ENCODE measurements at regions not wholly inside any gene's neighbourhood (a gene's known extent, or its start where the extent isn't known, plus 50 kb on each side); places are given as distances from the start of the nearest gene placed in this dataset.

- Histone ChIP-seq H3K9me3 (ENCODE audit: control insufficient read depth, insufficient read depth, low read depth, low read length) (no peaks in the 10 kb centered on the region), H3K4me1 (ENCODE audit: control insufficient read depth, insufficient read depth, low read length) (no peaks in the 10 kb centered on the region), H3K27ac (ENCODE audit: extremely low read depth, low read depth, low read length) (no peak overlapping the region), H3K4me3 (ENCODE audit: low read depth, low read length) (no peak overlapping the region), H3K36me3 (ENCODE audit: control insufficient read depth in 2 of 2, insufficient read depth in 1 of 2, low read length in 2 of 2) (no peaks in the 10 kb centered on the region)
- TF ChIP-seq ZNF654 (tag by site-specific recombination; IDR thresholded peaks at IDR 0.05; ENCODE audit: low read depth) (peak; percentile 16; the same call in 1 of the 2 replicates), ZNF514 (tag by site-specific recombination; IDR thresholded peaks at IDR 0.05) (no peak)
- CTCF ChIA-PET, result interaction anchor here (0.7 kb wide), 1 partner anchor 227 kb away, joined by 3 read pairs; no protein-coding TSS in a partner anchor
- POLR2A ChIA-PET, result no interaction called here
Observed at GRCh38 chr5:104800440-104801048, 1238.0 kb upstream of the NUDT12 start.

DNA sequence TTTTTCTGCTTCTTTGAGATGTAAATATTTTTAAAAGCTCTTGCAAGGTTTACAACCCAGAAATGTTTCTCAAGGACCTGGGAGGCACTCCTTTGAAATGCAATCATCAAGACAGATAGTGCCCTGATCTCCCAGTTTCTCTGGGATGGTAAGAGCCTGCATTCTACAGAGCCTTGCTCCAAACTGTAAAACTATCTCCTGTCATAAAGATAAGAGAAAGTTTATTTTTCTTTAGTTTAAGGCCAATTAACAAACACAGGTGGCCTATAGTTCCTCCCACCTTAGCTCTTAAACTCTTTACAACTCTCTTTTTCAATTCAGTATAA, 1231.1 kb upstream of the NUDT12 start:
- 0 out of 2 replicates have a peak, but pooled peaks have one; percentile 28 for TF ChIP-seq FEZF1 (tag by site-specific recombination; IDR thresholded peaks at IDR 0.05)
- 0 out of 2 replicates have a peak, but pooled peaks have one; percentile 6 for TF ChIP-seq ZNF138 (tag by site-specific recombination; IDR thresholded peaks at IDR 0.05; ENCODE audit: borderline replicate concordance)
- peak; percentile 68 for TF ChIP-seq GLIS1 (tag by site-specific recombination; IDR thresholded peaks at IDR 0.05)
- TF ChIP-seq OVOL3 (tag by site-specific recombination; IDR thresholded peaks at IDR 0.05), result no peak
- TF ChIP-seq TCF7L2 (IDR thresholded peaks at IDR 0.05; ENCODE audit: borderline replicate concordance, low read depth, low read length), result peak; percentile 90; the same call in 1 of the 2 replicates
- TF ChIP-seq, protein P1, sequence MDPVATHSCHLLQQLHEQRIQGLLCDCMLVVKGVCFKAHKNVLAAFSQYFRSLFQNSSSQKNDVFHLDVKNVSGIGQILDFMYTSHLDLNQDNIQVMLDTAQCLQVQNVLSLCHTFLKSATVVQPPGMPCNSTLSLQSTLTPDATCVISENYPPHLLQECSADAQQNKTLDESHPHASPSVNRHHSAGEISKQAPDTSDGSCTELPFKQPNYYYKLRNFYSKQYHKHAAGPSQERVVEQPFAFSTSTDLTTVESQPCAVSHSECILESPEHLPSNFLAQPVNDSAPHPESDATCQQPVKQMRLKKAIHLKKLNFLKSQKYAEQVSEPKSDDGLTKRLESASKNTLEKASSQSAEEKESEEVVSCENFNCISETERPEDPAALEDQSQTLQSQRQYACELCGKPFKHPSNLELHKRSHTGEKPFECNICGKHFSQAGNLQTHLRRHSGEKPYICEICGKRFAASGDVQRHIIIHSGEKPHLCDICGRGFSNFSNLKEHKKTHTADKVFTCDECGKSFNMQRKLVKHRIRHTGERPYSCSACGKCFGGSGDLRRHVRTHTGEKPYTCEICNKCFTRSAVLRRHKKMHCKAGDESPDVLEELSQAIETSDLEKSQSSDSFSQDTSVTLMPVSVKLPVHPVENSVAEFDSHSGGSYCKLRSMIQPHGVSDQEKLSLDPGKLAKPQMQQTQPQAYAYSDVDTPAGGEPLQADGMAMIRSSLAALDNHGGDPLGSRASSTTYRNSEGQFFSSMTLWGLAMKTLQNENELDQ (tag by site-specific recombination; IDR thresholded peaks at IDR 0.05; ENCODE audit: low read depth), result no peak
- peak; percentile 95 for TF ChIP-seq WT1 (tag by site-specific recombination; IDR thresholded peaks at IDR 0.05)
- CTCF ChIA-PET, result interaction anchor here (0.5 to 0.7 kb wide), 4 partner anchors 39 to 1853 kb away, joined by 3 to 4 read pairs (median 3); no protein-coding TSS in a partner anchor
- Histone ChIP-seq H3K9me3 (ENCODE audit: control insufficient read depth, insufficient read depth, low read depth, low read length) (no peaks in the 10 kb centered on the region), H3K36me3 (ENCODE audit: control insufficient read depth in 2 of 2, insufficient read depth in 1 of 2, low read length in 2 of 2) (no peaks in the 10 kb centered on the region), H3K4me3 (ENCODE audit: low read depth, low read length) (no peak overlapping the region), H3K4me1 (ENCODE audit: control insufficient read depth, insufficient read depth, low read length) (peaks cover 9% of the 10 kb centered on the region), H3K27ac (ENCODE audit: extremely low read depth, low read depth, low read length) (peak overlapping the region; percentile 53; the same call in 1 of the 2 replicates)
- POLR2A ChIA-PET, result no interaction called here

- CTCF ChIA-PET, result interaction anchor here (0.5 to 0.7 kb wide), 4 partner anchors 40 to 1854 kb away, joined by 3 to 4 read pairs (median 3); no protein-coding TSS in a partner anchor
Observed at GRCh38 chr5:104793031-104793754, 1230.6 kb upstream of the NUDT12 start.

More at GRCh38 chr5:104793031-104793754, 1230.6 kb upstream of the NUDT12 start:
- no peaks in the 10 kb centered on the region for H3K9me3 ChIP-seq (ENCODE audit: control insufficient read depth, insufficient read depth, low read depth, low read length)
- POLR2A ChIA-PET, result no interaction called here
- peaks cover 9% of the 10 kb centered on the region for H3K4me1 ChIP-seq (ENCODE audit: control insufficient read depth, insufficient read depth, low read length)
- TF ChIP-seq ZNF423 (tag by site-specific recombination; IDR thresholded peaks at IDR 0.05) (no peak), WT1 (tag by site-specific recombination; IDR thresholded peaks at IDR 0.05) (no peak), ZNF596 (tag by site-specific recombination; IDR thresholded peaks at IDR 0.05) (no peak), MYNN (tag by site-specific recombination; IDR thresholded peaks at IDR 0.05; ENCODE audit: borderline replicate concordance) (no peak), KLF10 (tag by site-specific recombination; IDR thresholded peaks at IDR 0.05) (no peak), ZNF366 (tag by site-specific recombination; conservative IDR thresholded peaks at IDR 0.05) (no peak), BCL11A (tag by site-specific recombination; IDR thresholded peaks at IDR 0.05; ENCODE audit: low read depth) (no peak)
- TF ChIP-seq, protein P2, sequence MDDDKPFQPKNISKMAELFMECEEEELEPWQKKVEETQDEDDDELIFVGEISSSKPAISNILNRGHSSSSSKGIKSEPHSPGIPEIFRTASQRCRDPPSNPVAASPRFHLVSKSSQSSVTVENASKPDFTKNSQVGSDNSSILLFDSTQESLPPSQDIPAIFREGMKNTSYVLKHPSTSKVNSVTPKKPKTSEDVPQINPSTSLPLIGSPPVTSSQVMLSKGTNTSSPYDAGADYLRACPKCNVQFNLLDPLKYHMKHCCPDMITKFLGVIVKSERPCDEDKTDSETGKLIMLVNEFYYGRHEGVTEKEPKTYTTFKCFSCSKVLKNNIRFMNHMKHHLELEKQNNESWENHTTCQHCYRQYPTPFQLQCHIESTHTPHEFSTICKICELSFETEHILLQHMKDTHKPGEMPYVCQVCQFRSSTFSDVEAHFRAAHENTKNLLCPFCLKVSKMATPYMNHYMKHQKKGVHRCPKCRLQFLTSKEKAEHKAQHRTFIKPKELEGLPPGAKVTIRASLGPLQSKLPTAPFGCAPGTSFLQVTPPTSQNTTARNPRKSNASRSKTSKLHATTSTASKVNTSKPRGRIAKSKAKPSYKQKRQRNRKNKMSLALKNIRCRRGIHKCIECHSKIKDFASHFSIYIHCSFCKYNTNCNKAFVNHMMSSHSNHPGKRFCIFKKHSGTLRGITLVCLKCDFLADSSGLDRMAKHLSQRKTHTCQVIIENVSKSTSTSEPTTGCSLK (tag by site-specific recombination; IDR thresholded peaks at IDR 0.05), result no peak
- no peaks in the 10 kb centered on the region for H3K36me3 ChIP-seq (ENCODE audit: control insufficient read depth in 2 of 2, insufficient read depth in 1 of 2, low read length in 2 of 2)
- H3K4me3 ChIP-seq (ENCODE audit: low read depth, low read length), result no peak overlapping the region
- H3K27ac ChIP-seq (ENCODE audit: extremely low read depth, low read depth, low read length), result peak overlapping the region; percentile 53

Data from HEK293 (cell line).